Hepatocyte (in vitro differentiated cells): ENCODE measurements at regions not wholly inside any gene's neighbourhood (a gene's known extent, or its start where the extent isn't known, plus 50 kb on each side); places are given as distances from the start of the nearest gene placed in this dataset.

ENCODE experiments used
- DNase-seq: peaks from one replicate; pipeline ENCODE4 v3.0.0-alpha.2; 2016; ENCODE audit warnings: low spot score
- H2AFZ ChIP-seq: fragments of 200-600 bp; sonication (generic); 2 replicates; pipeline ENCODE4 v1.6.0; 2016; ENCODE audit warnings: antibody characterized with exemption, mild to moderate bottlenecking
- H3K27ac ChIP-seq: fragments of 200-600 bp; sonication (generic); 2 replicates; pipeline ENCODE4 v1.5.1; 2016; ENCODE audit warnings: mild to moderate bottlenecking
- H3K27me3 ChIP-seq: fragments of 200-600 bp; sonication (generic); 2 replicates; pipeline ENCODE4 v1.6.1; 2016
- H3K36me3 ChIP-seq: fragments of 200-600 bp; sonication (generic); replicated peaks from 2 replicates; pipeline ENCODE4 v1.5.1; 2016; ENCODE audit warnings: low read depth; ENCODE audit not compliant: insufficient read depth
- H3K4me1 ChIP-seq: fragments of 200-600 bp; sonication (generic); 2 replicates; pipeline ENCODE4 v1.5.1; 2016; ENCODE audit warnings: mild to moderate bottlenecking, moderate library complexity; ENCODE audit not compliant: insufficient read depth
- H3K4me2 ChIP-seq: fragments of 200-600 bp; sonication (generic); 2 replicates; pipeline ENCODE4 v1.6.0; 2016
- H3K4me3 ChIP-seq: fragments of 200-600 bp; sonication (generic); 2 replicates; pipeline ENCODE4 v1.5.1; 2016; ENCODE audit warnings: mild to moderate bottlenecking
- H3K79me2 ChIP-seq: fragments of 200-600 bp; sonication (generic); 2 replicates; pipeline ENCODE4 v1.6.0; 2017; ENCODE audit warnings: mild to moderate bottlenecking
- H3K9me2 ChIP-seq: fragments of 200-600 bp; sonication (generic); replicated peaks from 2 replicates; pipeline ENCODE4 v1.6.0; 2017; ENCODE audit warnings: mild to moderate bottlenecking; ENCODE audit not compliant: insufficient read depth
- H3K9me3 ChIP-seq: fragments of 200-600 bp; sonication (generic); 2 replicates; pipeline ENCODE4 v1.5.1; 2016; ENCODE audit warnings: low read depth, mild to moderate bottlenecking
- H4K20me1 ChIP-seq: fragments of 200-600 bp; sonication (generic); 2 replicates; pipeline ENCODE4 v1.6.0; 2016; ENCODE audit warnings: mild to moderate bottlenecking; ENCODE audit not compliant: insufficient read depth, poor library complexity, severe bottlenecking
- EZH2 ChIP-seq: fragments of 200-600 bp; sonication (generic); IDR thresholded peaks from 2 replicates; pipeline ENCODE4 v1.6.1; 2016; ENCODE audit warnings: antibody characterized with exemption, mild to moderate bottlenecking, borderline replicate concordance
- EZH2phosphoT487 ChIP-seq: fragments of 200-600 bp; sonication (generic); IDR thresholded peaks from one replicate; pipeline ENCODE4 v1.6.1; 2018; ENCODE audit warnings: antibody characterized with exemption, mild to moderate bottlenecking, low read depth, moderate library complexity; ENCODE audit not compliant: unreplicated experiment, severe bottlenecking
- WGBS: methylation state at CpG from one replicate; pipeline ENCODE4 v1.1.6; 2016; ENCODE audit warnings: low lambda C conversion rate; ENCODE audit errors: missing lambda C conversion rate; 5-methylcytosine and 5-hydroxymethylcytosine counted together
- TF ChIP-seq, protein P1 (sequence below): fragments of 200-600 bp; sonication (generic); IDR thresholded peaks from 2 replicates; pipeline ENCODE4 v1.5.1; 2016; ENCODE audit warnings: antibody characterized with exemption, mild to moderate bottlenecking; ENCODE audit not compliant: poor library complexity

DNA sequence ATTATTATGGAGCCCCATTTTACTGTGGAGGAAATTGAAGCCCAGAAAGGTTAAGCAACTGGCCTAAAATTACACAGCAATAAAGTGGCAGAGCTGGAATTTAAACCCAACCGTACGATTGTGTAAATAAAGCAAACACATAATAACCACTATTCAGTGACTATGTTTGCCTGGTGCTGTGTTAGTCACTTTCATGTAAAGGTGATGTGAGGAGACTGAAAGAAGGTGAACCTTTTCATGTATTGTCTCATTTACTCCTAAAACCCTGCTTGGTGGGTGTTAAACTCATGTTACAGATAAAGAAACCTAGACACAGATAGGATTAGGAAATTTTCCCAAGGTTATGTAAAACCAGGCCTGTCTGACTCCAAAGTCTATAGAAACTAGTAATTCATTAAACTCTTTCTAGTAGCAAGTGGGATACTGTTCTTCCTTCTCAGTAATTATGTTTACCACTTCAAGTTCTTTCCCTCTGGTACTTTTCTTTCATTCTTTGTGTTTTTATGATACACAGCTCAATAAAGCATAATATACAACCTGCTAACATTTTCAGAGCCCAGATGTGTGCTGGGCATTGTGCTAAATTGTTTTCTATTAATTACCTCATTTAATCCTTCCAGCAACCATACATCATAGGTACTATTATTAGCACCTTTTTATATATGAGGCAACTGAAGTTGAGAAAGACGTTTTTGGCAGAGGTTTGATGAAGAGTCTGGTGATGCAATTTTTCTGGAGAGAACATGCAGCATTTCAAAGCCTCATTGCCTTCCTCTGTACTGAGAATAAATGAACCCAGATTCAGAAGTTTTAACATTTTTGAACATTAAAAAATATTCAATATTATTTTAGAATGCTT is 202.7 kb downstream of the SPRY1 start:
- H3K4me2 ChIP-seq = peak overlapping the region; percentile 37
- H2AFZ ChIP-seq = no peak overlapping the region
- H3K9me3 ChIP-seq = no peaks in the 10 kb centered on the region
- TF ChIP-seq, protein P1, sequence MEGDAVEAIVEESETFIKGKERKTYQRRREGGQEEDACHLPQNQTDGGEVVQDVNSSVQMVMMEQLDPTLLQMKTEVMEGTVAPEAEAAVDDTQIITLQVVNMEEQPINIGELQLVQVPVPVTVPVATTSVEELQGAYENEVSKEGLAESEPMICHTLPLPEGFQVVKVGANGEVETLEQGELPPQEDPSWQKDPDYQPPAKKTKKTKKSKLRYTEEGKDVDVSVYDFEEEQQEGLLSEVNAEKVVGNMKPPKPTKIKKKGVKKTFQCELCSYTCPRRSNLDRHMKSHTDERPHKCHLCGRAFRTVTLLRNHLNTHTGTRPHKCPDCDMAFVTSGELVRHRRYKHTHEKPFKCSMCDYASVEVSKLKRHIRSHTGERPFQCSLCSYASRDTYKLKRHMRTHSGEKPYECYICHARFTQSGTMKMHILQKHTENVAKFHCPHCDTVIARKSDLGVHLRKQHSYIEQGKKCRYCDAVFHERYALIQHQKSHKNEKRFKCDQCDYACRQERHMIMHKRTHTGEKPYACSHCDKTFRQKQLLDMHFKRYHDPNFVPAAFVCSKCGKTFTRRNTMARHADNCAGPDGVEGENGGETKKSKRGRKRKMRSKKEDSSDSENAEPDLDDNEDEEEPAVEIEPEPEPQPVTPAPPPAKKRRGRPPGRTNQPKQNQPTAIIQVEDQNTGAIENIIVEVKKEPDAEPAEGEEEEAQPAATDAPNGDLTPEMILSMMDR = no peak
- no peak for TF ChIP-seq EZH2phosphoT487
- TF ChIP-seq EZH2 = no peak
- H3K9me2 ChIP-seq = no peaks in the 10 kb centered on the region
- no peak overlapping the region for H3K4me3 ChIP-seq
- H3K79me2 ChIP-seq = no peaks in the 10 kb centered on the region
- 42% methylated on average over 3 of the region's 3 CpGs for WGBS
- peak; percentile 42 for DNase-seq
- no peaks in the 10 kb centered on the region for H3K36me3 ChIP-seq
- no peaks in the 10 kb centered on the region for H3K27me3 ChIP-seq
- no peaks in the 10 kb centered on the region for H4K20me1 ChIP-seq
- peaks cover 17% of the 10 kb centered on the region for H3K4me1 ChIP-seq
- H3K27ac ChIP-seq = peak overlapping the region; percentile 46

DNA sequence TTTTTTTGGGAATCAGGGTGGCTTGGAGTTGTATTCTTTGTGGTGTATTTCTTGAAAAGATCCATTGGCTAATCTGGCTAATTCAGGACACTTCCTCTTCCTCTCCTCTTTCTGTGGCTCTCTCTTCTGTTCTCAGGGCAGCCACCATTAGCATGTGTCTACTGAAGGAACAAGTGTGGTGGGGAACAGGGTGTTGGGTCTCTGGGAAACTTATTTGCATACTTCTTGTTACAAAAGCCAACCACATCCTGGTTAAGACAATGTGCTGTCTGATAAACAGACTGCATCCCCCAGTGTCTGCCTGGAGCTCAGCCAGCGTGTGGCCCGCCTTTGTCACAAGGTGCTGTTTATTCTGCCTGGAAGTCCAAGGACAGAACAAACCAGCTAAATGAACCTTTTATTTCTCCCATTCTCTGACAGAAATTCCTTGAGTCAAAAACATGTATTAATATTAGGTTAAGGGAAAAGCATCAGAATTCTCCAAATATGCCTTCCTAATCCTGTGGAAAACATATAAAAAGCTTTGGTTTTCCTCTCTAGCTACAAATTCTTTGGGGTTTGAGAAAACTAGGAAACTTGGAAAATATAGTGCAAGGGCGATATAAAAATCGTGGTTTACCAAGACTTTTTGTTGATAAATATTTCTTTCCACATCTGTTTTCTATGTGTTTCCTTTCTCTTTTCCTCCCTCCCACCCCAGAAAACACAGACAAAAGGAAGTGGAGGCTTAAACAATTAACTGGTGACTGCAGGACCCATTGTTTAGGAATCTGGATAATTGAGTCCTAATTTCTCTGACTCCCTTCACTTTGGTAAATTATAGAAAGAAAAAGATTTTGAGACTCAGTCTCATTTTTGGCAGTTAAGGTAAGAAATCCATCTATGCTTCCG is 203.6 kb downstream of the SPRY1 start:
- TF ChIP-seq EZH2phosphoT487 = no peak
- no peak for TF ChIP-seq EZH2
- TF ChIP-seq, protein P1 = no peak
- no peak overlapping the region for H3K4me3 ChIP-seq
- H2AFZ ChIP-seq = no peak overlapping the region
- no peaks in the 10 kb centered on the region for H3K36me3 ChIP-seq
- H3K27ac ChIP-seq = peak overlapping the region; percentile 46
- peak; percentile 58 for DNase-seq
- no peaks in the 10 kb centered on the region for H3K27me3 ChIP-seq
- peaks cover 17% of the 10 kb centered on the region for H3K4me1 ChIP-seq
- whole genome bisulfite sequencing = 42% methylated on average over 5 of the region's 5 CpGs
- H4K20me1 ChIP-seq = no peaks in the 10 kb centered on the region
- no peaks in the 10 kb centered on the region for H3K9me2 ChIP-seq
- H3K9me3 ChIP-seq = no peaks in the 10 kb centered on the region
- H3K4me2 ChIP-seq = peak overlapping the region; percentile 37
- H3K79me2 ChIP-seq = no peaks in the 10 kb centered on the region

DNA sequence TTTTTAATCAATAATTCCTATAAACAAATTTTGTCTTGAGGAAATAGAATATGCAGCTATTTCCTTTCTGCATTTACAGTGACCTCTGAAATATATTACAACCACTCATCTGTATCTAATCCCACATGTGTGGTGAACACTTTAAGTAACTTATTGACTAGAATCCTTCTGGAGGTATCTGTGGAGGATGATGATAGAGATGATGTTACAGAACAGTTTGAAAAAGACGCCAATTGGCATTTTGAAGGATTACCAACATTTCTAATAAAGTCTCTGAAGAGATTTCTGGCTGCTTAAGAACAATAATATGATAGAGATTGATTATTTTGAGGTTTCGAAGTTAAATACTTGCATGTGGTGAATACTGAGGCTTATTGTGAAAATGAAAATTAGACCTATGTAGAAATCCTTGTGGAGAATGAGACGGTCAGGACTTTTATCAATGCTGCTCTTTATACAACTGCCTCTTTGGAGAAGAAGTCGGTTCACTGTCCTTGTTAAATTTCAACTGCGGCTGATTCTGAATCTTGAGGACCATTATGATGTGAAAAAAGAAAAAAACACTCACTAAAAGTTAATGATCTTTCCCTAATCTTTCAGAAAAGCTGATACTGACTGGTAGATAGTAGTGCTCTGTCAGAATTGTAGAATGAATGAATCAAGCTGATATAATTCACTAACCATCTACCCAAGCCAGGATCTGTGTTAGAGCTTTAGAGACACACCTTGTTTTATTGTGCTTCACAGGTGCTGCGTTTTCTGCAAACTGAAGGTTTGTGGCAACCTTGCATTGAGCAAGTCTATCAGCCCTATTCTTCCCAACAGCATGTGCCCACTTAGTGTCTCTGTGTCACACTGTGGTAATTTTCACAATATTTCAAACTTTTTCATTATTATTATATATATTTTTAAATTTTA is 204.7 kb downstream of the SPRY1 start:
- no peaks in the 10 kb centered on the region for H3K36me3 ChIP-seq
- H3K4me1 ChIP-seq = peaks cover 17% of the 10 kb centered on the region
- H3K9me2 ChIP-seq = no peaks in the 10 kb centered on the region
- TF ChIP-seq, protein P1 = no peak
- TF ChIP-seq EZH2phosphoT487 = no peak
- TF ChIP-seq EZH2 = no peak
- H3K27ac ChIP-seq = peak overlapping the region; percentile 46
- no peaks in the 10 kb centered on the region for H4K20me1 ChIP-seq
- H3K79me2 ChIP-seq = no peaks in the 10 kb centered on the region
- H3K9me3 ChIP-seq = no peaks in the 10 kb centered on the region
- no peak overlapping the region for H2AFZ ChIP-seq
- no peak for DNase-seq
- no peaks in the 10 kb centered on the region for H3K27me3 ChIP-seq
- no peak overlapping the region for H3K4me2 ChIP-seq
- no peak overlapping the region for H3K4me3 ChIP-seq
- WGBS = 61% methylated on average over 6 of the region's 6 CpGs
